ENCODE measurements at regions not wholly inside any gene's neighbourhood (a gene's known extent, or its start where the extent isn't known, plus 50 kb on each side); places are given as distances from the start of the nearest gene placed in this dataset.

DNA sequence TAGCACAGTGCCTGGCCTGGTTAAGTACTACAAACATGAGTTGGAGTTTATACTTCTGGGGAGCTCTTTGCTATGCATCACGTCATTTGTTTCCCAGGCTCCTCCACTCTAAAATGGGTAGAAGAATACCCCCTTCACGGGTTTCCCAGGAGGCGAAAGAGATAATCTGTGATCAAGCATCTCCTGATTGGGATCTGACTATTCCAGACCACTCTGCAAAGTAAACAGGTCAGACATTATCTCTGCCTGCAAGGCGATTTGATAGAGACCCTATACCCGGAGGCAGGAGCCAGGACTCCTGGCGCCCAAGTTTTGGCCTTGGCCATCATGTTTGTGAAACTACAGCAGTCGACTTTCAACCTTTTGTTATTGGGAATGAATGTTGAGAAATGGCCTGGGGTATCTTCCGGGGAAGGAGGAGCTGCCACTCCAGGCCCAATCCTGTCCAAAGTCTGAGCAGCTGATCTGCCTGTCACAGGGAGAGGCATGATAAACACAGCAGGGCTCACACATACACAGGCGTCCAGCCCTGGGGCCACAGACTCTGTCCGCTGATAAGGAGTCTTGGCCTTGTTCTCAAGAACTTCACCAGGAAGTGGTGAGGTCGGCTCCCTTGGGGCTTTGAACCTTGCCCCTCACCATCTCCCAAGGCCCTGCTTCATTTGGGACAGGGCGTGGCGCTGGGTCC, 199.9 kb downstream of the MAF start:
- TF ChIP-seq TAF1 (IDR thresholded peaks at IDR 0.05; ENCODE audit: borderline replicate concordance, low read depth, low read length), result no peak
- TF ChIP-seq RAD21 (IDR thresholded peaks at IDR 0.05; ENCODE audit: low read length), result no peak
- TF ChIP-seq, protein P1, sequence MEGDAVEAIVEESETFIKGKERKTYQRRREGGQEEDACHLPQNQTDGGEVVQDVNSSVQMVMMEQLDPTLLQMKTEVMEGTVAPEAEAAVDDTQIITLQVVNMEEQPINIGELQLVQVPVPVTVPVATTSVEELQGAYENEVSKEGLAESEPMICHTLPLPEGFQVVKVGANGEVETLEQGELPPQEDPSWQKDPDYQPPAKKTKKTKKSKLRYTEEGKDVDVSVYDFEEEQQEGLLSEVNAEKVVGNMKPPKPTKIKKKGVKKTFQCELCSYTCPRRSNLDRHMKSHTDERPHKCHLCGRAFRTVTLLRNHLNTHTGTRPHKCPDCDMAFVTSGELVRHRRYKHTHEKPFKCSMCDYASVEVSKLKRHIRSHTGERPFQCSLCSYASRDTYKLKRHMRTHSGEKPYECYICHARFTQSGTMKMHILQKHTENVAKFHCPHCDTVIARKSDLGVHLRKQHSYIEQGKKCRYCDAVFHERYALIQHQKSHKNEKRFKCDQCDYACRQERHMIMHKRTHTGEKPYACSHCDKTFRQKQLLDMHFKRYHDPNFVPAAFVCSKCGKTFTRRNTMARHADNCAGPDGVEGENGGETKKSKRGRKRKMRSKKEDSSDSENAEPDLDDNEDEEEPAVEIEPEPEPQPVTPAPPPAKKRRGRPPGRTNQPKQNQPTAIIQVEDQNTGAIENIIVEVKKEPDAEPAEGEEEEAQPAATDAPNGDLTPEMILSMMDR (IDR thresholded peaks at IDR 0.05), result no peak
- TF ChIP-seq, protein P2, sequence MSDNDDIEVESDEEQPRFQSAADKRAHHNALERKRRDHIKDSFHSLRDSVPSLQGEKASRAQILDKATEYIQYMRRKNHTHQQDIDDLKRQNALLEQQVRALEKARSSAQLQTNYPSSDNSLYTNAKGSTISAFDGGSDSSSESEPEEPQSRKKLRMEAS (IDR thresholded peaks at IDR 0.05; ENCODE audit: low read depth), result no peak
- no peak for TF ChIP-seq EP300 (IDR thresholded peaks at IDR 0.05; ENCODE audit: borderline replicate concordance in 1 of 2, low read depth in 1 of 2, low read length in 1 of 2)
- no peak for TF ChIP-seq POLR2AphosphoS5 (IDR thresholded peaks at IDR 0.05; ENCODE audit: low read depth, low read length)
- no peak for TF ChIP-seq JUND (IDR thresholded peaks at IDR 0.05)
- no peak for TF ChIP-seq MXI1 (IDR thresholded peaks at IDR 0.05; ENCODE audit: low read depth, low read length)
- no peak for TF ChIP-seq FOXM1 (IDR thresholded peaks at IDR 0.05; ENCODE audit: low read depth)
- TF ChIP-seq, protein P3, sequence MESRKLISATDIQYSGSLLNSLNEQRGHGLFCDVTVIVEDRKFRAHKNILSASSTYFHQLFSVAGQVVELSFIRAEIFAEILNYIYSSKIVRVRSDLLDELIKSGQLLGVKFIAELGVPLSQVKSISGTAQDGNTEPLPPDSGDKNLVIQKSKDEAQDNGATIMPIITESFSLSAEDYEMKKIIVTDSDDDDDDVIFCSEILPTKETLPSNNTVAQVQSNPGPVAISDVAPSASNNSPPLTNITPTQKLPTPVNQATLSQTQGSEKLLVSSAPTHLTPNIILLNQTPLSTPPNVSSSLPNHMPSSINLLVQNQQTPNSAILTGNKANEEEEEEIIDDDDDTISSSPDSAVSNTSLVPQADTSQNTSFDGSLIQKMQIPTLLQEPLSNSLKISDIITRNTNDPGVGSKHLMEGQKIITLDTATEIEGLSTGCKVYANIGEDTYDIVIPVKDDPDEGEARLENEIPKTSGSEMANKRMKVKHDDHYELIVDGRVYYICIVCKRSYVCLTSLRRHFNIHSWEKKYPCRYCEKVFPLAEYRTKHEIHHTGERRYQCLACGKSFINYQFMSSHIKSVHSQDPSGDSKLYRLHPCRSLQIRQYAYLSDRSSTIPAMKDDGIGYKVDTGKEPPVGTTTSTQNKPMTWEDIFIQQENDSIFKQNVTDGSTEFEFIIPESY (IDR thresholded peaks at IDR 0.05; ENCODE audit: borderline replicate concordance, low read depth), result no peak
- TF ChIP-seq TEAD4 (IDR thresholded peaks at IDR 0.05; ENCODE audit: borderline replicate concordance, insufficient read depth), result no peak
- TF ChIP-seq NRF1 (IDR thresholded peaks at IDR 0.05; ENCODE audit: low read depth, low read length), result no peak

Measured in SK-N-SH (cell line).